Sigmoid colon (tissue), 4 donors: ENCODE measurements at regions not wholly inside any gene's neighbourhood (a gene's known extent, or its start where the extent isn't known, plus 50 kb on each side); places are given as distances from the start of the nearest gene placed in this dataset.

Experiments used
- EP300 ChIP-seq, 4 donors: sonication (generic); formaldehyde crosslinking; IDR thresholded peaks; one replicate each; pipeline ENCODE4 v1.6.1; 2017; ENCODE audit warnings: antibody characterized with exemption in 4 of 4
- POLR2A ChIP-seq, 2 donors: fragments of 450-650 bp; IDR thresholded peaks; one replicate each; pipeline ENCODE4 v1.6.1; 2016; ENCODE audit warnings: antibody characterized with exemption in 2 of 2, mild to moderate bottlenecking in 2 of 2, moderate library complexity in 2 of 2
- POLR2AphosphoS5 ChIP-seq, 4 donors: sonication (generic); formaldehyde crosslinking; IDR thresholded peaks; one replicate each; pipeline ENCODE4 v1.6.1; 2017; ENCODE audit warnings: antibody characterized with exemption in 4 of 4
- TF ChIP-seq, protein P1 (sequence below), 4 experiments: fragments of 450-650 bp in 3 of 4; fragments of 200-600 bp in 1 of 4; IDR thresholded peaks; one replicate each; pipeline ENCODE4 v1.5.1; 2016 to 2019; ENCODE audit warnings: antibody characterized with exemption in 4 of 4, mild to moderate bottlenecking in 3 of 4, moderate library complexity in 2 of 4

DNA sequence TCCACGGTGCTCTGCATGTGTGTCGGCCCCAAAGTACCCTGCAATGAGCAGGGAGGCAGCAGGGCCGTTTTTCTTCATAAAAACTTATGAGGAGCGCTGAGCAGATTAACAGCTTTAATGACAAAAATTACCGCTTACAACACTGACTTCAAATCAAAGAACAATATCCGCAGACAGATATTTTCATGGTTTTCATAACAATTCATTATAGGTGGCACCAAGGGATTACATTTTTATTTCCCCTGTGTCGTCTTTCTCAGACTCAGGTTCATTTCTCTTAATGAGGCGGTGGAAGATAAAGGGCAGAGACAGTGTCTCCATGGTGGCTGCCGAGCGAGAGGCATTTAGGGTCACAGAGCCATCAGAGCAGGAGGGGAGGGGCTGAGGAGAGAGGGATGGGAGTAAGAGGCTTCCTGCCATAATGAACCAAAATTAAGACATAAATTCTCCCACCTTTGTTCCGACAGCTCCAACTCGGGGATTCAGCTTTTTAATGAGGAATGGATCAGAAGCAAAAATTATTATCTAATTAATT lies 240.7 kb upstream of the CLINT1 start:
- TF ChIP-seq, protein P1, sequence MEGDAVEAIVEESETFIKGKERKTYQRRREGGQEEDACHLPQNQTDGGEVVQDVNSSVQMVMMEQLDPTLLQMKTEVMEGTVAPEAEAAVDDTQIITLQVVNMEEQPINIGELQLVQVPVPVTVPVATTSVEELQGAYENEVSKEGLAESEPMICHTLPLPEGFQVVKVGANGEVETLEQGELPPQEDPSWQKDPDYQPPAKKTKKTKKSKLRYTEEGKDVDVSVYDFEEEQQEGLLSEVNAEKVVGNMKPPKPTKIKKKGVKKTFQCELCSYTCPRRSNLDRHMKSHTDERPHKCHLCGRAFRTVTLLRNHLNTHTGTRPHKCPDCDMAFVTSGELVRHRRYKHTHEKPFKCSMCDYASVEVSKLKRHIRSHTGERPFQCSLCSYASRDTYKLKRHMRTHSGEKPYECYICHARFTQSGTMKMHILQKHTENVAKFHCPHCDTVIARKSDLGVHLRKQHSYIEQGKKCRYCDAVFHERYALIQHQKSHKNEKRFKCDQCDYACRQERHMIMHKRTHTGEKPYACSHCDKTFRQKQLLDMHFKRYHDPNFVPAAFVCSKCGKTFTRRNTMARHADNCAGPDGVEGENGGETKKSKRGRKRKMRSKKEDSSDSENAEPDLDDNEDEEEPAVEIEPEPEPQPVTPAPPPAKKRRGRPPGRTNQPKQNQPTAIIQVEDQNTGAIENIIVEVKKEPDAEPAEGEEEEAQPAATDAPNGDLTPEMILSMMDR (IDR thresholded peaks at IDR 0.05): no peak
- TF ChIP-seq POLR2A (IDR thresholded peaks at IDR 0.05): no peak
- no peak for TF ChIP-seq POLR2AphosphoS5 (IDR thresholded peaks at IDR 0.05)
- TF ChIP-seq EP300 (IDR thresholded peaks at IDR 0.05): no peak
